ENCODE measurements at regions not wholly inside any gene's neighbourhood (a gene's known extent, or its start where the extent isn't known, plus 50 kb on each side); places are given as distances from the start of the nearest gene placed in this dataset.
"Not testable (repeated sequence)": the region's sequence is repeated elsewhere in the genome, so short reads cannot be mapped to it uniquely, and the experiment has no call there.

DNA sequence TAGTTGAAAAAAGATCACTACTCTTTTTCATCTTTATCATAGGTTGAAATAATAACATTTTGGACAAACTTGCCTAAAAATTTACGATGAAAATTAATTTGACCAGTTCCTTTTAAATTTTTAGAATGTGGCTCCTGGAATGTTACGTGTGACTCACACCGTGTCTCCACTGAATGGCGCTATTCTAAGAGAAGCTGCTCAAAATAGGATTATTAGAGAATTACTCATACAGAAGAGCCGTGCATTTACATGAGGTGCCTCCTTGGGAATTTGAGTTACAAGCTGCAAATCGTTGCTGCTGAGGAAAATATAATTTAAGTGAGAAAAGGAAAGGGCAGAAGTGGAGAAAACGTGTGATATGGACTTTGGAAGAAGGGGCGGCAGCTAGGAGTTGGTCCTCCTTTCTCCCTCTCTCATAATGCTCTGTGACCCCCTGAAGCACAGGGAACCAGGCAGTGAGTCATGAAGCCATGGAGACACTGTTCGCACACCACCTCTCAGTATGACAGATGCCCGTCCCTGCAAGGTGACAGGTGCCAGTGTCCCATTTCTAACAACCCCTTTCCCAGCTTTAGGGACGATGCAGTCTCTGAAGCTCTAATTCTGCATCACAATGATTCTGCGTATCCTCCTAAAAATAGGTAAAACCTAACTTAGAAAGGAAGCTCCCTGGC is 323.2 kb upstream of the COBL start:
- no peak for DNase-seq

DNA sequence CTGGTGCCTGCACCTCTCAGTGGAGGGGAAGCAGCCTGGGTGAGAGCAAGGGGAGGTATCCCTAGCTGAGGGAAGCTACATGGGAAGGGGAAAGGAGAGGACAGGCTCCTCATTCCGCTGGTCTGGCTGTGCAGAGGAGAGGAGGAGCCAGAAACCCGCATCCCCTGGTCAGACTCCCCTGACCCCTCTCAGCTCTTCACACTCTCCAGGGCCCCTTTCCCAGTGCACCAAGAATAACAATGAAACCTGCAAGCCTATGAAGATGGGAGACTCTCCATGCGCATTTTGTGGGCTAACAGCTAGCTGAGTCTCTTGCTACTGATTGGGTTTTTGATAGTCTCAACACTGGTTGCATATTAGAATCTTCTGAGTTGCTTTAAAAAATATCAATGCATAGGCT is 319.9 kb upstream of the COBL start:
- DNase-seq = no peak

- DNase-seq = no peak
These were observed 319.2 kb upstream of the COBL start for GRCh38 chr7:51635775-51636174.

DNA sequence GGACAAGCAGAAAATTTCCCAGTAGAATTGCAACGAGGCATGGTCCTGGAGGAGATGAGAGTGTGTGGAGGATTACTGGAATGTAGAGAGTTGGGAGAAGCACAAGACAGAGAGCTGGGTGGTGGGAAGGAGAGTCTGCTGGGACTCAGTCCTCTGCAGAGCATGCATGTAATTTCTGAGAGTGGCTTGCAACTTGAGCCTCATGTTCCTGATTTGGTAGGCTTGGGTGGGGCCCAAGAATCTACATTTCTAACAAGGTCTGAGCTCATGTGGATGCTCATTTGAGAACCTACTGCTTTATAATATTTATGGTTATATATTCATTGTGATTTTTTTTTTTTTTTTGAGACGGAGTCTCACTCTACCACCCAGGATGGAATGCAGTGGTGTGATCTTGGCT is 317.9 kb upstream of the COBL start:
- no peak for DNase-seq

GRCh38 chr7:51634025-51634424 is 317.4 kb upstream of the COBL start:
- no peak for DNase-seq

GRCh38 chr7:51633596-51633995 is 317.0 kb upstream of the COBL start:
- no peak for DNase-seq

GRCh38 chr7:51633006-51633405 is 316.4 kb upstream of the COBL start:
- no peak for DNase-seq

DNA sequence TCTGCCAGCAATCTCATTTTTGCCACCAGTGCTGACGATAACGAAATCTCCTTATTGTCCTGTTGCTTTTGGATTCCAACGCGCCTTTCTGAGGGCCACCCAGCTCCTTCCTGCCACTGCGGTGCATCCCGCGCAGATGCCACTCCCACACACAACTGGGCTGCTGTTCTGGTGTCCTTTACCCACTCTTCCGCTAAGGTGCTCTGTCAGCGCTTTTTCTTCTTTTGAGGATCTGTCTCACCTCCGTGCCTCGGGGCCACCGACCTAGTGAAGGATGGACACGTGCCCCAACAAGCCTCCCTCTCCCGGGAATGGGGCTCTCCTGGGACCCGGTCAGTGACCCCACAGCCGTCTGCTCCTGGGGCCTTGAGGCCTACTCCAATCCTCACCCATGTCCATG is 314.3 kb upstream of the COBL start:
- DNase-seq = no peak

GRCh38 chr7:51629206-51629605 is 312.6 kb upstream of the COBL start:
- no peak for DNase-seq

DNA sequence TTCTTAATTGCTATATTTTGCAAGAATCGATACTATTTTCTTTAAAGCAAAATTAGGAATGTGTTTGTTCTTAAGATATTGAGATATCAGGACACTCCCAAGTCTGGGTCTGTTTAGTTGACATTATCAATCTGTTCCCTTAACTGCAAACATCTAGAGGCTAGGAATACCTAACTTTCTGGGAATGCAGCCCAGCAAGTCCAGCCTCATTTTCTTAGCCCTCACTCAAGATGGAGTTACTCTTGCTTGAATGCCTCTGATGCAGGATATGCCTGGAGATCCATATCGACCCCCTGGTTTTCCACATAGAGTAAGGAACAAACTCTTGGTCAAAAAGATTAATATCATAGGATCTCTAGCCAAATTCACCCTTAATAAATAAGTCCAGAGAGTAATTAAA is 305.3 kb upstream of the COBL start:
- no peak for DNase-seq

- DNase-seq = no peak
These were observed 304.1 kb upstream of the COBL start for GRCh38 chr7:51620706-51621105.

DNA sequence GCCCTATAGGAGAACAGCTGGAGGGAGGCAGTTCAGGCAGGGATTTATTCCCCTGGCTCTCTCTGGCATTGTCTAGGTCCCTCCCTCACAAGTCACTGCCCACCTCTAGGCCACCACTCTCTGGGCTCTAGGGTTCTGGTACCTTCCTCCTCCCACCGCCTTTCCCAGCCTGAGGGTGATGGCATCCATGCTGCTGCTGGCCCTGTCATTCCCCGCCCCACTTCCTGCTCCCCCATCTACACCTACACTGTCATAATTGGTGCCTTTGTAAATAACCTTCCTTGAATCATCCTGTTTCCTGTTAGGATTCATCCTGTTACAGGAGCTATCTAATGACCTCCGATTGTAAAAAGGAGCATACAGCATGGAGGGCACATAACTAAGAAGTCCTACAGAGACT is 303.3 kb upstream of the COBL start:
- no peak for DNase-seq

DNA sequence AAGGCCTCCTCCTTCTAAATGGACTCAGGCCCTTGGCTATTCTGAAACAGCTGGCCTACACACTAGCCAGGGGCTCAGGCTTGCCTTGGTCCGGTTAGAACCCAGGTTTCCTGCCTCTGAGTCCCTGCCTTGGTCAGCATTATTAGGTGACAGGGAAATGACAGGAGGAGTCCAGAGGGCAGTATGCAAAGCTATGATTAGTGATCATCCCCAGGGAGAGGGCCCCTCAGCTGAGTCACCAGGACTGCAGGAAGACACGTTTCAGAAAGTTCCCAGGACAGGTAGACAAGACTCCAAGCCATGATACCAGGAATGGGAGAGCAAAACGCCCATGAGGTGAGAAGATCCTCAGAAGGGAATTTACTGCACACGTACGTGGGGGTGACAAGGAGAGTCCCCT is 301.1 kb upstream of the COBL start:
- DNase-seq = no peak

DNA sequence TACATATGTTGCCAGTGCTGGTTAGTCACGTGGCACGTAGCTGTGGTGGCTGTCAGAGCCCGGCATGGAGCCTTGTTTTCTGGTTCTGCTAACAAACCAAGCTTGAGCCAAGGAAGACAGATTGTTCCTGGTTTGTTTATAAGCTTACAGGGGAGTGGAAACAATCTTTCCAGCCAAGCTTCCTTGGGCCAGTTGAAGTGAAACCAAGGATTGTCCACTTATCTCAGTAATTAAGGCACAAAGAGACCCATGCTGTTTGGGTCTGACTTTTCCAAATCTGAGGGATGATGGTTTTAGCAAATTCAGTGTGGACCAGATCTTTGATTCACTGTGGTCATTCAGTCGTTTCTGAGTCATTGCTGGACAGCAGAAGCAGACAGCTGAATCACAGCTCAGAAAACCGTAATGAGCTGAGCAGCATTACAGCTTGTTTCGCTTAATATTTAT is 297.3 kb upstream of the COBL start:
- DNase-seq = no peak

- DNase-seq = no peak
These were observed 295.3 kb upstream of the COBL start for GRCh38 chr7:51611937-51612336.

- no peak for DNase-seq
These were observed 290.8 kb upstream of the COBL start for GRCh38 chr7:51607447-51607846.

DNA sequence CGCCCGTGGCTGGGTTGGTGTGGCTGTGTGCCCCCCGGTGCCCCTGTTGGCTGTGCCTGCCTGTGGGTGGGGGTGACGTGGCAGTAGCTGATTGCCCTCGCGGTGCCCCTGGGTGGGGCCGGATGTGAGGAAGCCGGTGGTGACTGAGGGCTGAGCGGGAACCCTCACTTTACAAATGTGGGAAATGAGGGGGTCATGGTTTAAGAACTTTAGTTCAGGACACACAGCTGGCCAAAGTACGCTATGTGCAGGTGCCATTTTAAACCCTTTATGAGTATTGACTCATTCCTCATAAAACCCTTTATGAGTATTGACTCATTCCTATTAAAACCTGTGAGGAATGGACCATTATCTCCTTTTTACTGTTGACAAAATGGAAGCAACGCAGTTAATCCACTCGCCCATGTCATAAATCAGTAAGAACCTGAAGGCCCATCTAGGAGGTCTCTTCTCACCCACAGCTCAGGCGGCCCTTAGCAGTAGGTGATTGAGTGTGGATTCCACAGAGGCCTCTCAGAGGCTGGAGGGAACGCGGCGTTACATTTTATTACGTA is 290.1 kb upstream of the COBL start:
- DNase-seq = no peak

DNA sequence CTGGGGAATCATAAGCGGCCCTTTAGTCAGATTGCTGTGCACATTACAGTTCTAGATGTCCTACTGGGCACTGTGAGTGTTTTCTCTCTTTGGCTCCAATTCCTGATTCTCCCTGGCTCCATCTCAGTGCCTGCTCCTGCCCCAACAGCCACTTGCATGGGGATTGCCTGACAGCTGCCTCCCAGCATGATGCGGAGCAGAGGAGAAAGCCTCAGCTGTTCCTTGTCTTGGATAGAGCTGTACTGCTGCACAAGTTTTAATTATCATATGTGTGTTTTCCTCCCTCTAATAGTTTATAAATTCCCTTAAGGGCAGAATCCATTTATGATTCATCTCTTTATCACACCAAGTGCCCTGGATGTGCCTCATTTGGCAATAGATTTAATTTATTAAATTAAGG is 285.8 kb upstream of the COBL start:
- no peak for DNase-seq

DNA sequence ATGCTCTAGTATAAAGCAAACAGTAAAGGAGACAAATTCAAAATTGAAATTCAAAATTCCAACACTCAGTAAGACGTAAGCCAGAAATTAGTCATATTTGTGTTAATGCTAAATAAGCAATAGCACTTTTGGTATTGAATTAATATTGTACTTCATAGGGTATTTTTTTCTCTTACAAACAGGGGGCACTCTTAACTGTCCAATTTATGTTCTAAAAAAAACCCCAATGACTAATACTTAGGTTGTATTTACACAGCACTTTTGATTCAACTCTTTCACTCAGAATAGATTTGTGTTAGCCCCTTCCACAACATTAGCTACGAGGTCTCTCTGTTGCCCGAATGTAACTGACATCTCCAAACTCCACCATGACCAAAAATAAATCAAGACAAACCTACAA is 284.9 kb upstream of the COBL start:
- no peak for DNase-seq

DNA sequence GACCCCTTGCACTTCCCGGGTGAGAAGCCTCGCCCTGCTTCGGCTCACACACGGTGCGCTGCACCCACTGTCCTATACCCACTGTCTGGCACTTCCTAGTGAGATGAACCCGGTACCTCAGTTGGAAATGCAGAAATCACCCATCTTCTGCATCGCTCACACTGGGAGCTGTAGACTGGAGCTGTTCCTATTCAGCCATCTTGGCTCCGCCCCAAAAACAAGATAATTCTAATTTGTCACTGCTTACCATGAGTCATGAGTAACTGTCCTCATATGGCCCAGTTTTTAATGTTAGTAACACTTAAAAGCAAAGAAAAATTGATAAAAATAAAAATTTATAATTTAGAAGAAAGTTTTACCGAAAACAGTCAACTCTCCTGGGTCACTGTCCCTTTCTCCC is 283.3 kb upstream of the COBL start:
- not testable (repeated sequence) for DNase-seq

DNA sequence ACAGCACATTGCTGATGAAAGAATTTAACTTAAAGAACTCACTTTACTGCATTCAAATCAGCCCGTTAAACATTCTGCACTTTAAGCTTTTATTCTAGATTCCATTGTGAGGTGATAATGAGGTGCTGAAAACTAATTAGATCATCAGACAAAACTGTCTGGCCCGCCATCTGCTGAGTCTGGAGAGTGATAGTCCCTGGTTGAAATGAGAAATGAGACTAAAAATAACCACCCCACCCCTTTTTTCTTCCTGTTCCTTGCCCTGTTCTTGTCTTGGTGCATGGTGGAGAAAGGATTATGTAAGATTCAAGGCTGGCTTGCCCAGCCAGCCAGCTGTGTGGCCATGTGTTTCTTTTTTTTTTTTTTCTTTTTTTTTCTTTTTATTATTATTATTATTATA is 277.0 kb upstream of the COBL start:
- no peak for DNase-seq

DNA sequence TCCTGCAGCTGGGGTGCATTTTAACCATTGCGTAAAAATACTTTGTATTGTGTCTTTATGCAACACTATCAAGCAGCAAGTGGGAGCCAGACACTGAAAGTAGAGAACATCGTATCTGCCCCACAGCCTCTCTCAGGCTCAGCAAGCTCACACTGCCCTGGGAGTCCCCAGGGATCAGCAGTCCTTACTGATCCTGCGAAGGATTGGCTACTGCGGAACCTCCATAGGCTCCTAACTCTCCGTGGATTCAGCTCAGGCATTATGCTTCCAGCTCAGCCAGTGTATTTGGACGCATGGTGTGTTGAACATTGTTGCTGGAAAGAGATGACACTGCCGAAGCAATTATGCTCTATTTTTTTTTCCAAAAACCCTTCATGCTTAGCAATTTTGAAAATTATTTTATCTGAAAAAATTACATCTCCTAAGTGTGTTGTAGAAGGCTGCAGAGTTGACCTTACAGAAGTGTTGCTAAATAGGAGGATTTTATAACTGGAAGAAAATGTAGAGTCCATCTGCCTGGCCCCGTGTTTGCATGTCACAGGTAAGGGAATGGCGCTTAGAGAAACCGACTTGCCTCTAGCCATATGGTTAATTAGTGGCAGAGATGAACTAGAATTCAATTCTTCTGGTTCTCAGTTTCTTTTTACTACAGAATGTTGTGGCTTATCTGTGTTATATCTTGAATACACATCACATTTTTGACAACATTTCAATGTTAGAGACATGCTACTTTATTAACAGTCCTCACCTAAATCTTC is 276.4 kb upstream of the COBL start:
- DNase-seq = no peak

DNA sequence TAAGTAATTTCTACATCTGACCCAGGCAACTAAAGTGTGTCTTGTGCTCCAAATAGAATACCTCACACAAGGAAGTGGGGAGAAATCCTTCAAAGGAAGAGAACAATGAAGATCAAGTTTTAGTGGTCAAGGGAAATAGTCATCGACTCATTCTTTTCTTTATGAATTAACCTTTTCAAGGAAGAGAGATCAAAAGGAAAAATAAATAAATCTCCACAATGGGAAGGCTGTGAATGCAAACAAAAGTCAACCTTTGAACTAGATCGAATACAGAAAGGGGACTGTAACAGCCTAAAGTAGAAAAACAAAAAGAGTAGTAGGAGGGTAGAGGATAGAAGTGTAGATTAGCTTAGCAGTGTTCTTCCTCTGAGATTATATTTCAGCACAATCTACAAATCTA is 274.6 kb upstream of the COBL start:
- DNase-seq = no peak

DNA sequence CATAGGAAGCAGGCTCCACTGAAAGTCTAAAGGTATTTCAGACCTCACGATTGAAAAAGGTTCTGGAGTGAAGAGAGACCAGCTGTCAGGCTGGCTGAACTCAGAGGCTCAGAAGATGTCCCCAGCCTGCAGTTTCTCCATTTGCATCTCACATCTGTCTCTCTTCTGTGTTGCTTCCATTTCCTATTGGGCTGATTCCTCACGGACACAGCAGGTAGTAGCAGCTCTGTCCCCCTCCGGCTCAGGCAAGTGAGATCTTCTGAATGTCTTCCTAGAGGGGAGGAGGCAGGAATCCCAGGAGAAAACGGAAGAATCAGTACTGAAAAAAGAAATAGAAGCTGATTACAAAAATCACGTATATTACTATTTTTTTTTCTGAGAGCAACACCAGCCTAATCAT is 274.1 kb upstream of the COBL start:
- no peak for DNase-seq

- DNase-seq = peak; percentile 43
These were observed 272.5 kb upstream of the COBL start for GRCh38 chr7:51589111-51589510.

Data from NCI-H2171 (cell line).